Gastroesophageal sphincter (tissue), 3 donors: ENCODE measurements at regions not wholly inside any gene's neighbourhood (a gene's known extent, or its start where the extent isn't known, plus 50 kb on each side); places are given as distances from the start of the nearest gene placed in this dataset.

Experiments
- POLR2A ChIP-seq, 2 donors: fragments of 450-650 bp; IDR thresholded peaks; one replicate each; pipeline ENCODE4 v1.6.1; 2017; ENCODE audit warnings: antibody characterized with exemption in 2 of 2, mild to moderate bottlenecking in 2 of 2, moderate library complexity in 1 of 2
- TF ChIP-seq, protein P1 (sequence below), 4 experiments: fragments of 200-600 bp in 2 of 4; fragments of 450-650 bp in 2 of 4; sonication (generic) in 1 of 4; IDR thresholded peaks; one replicate each; pipeline ENCODE4 v1.5.1; 2017 to 2019; ENCODE audit warnings: antibody characterized with exemption in 4 of 4, mild to moderate bottlenecking in 2 of 4, moderate library complexity in 2 of 4

- TF ChIP-seq, protein P1, sequence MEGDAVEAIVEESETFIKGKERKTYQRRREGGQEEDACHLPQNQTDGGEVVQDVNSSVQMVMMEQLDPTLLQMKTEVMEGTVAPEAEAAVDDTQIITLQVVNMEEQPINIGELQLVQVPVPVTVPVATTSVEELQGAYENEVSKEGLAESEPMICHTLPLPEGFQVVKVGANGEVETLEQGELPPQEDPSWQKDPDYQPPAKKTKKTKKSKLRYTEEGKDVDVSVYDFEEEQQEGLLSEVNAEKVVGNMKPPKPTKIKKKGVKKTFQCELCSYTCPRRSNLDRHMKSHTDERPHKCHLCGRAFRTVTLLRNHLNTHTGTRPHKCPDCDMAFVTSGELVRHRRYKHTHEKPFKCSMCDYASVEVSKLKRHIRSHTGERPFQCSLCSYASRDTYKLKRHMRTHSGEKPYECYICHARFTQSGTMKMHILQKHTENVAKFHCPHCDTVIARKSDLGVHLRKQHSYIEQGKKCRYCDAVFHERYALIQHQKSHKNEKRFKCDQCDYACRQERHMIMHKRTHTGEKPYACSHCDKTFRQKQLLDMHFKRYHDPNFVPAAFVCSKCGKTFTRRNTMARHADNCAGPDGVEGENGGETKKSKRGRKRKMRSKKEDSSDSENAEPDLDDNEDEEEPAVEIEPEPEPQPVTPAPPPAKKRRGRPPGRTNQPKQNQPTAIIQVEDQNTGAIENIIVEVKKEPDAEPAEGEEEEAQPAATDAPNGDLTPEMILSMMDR (IDR thresholded peaks at IDR 0.05) = no peak
- TF ChIP-seq POLR2A (IDR thresholded peaks at IDR 0.05) = no peak
Observed at GRCh38 chr2:152822676-152823075, 104.3 kb downstream of the ARL6IP6 start.
